ENCODE measurements at regions not wholly inside any gene's neighbourhood (a gene's known extent, or its start where the extent isn't known, plus 50 kb on each side); places are given as distances from the start of the nearest gene placed in this dataset.

DNA sequence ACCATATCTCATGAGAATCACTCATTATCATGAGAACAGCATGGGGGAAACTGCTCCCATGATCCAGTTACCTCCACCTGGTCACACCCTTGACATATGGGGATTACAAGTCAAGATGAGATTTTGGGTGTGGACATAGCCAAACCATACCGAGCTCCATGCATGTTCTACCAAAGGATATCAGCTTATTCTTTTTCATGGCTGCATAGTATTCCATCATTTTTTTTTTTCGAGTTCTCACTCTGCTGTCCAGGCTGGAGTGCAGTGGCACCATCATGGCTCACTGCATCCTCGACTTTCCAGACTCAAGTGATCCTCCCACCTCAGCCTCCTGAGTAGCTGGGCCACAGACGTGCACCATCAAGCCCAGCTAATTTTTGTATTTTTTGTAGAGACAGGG, 668.3 kb downstream of the GATA3 start:
- no peak for TF ChIP-seq EZH2 (IDR thresholded peaks at IDR 0.05; ENCODE audit: insufficient read depth, poor library complexity, severe bottlenecking)
- TF ChIP-seq EZH2phosphoT487 (IDR thresholded peaks at IDR 0.05; ENCODE audit: insufficient read depth, low read depth), result no peak
